ENCODE measurements at regions not wholly inside any gene's neighbourhood (a gene's known extent, or its start where the extent isn't known, plus 50 kb on each side); places are given as distances from the start of the nearest gene placed in this dataset.

GRCh38 chr4:34112573-34112972 is 2131.7 kb downstream of the ARAP2 start:
- in situ Hi-C loops (cut with MboI; ENCODE audit: low sequenced_read_pairs in 4 of 4): no loop called here
- intact Hi-C loops (cut with DNase I; ENCODE audit: low total_unique reads): no loop called here
- no peaks in the 10 kb centered on the region for H3K4me1 ChIP-seq
- TF ChIP-seq CTCF (IDR thresholded peaks at IDR 0.05 in 4 of 5, conservative IDR thresholded peaks at IDR 0.05 in 1 of 5): no peak
- no peak for TF ChIP-seq POLR2A (IDR thresholded peaks at IDR 0.05)
- no peaks in the 10 kb centered on the region for H3K9me3 ChIP-seq
- H3K4me3 ChIP-seq: no peak overlapping the region
- no peaks in the 10 kb centered on the region for H3K36me3 ChIP-seq
- no peak for DNase-seq
- no peak for ATAC-seq
- no peaks in the 10 kb centered on the region for H3K27me3 ChIP-seq
- H3K27ac ChIP-seq: no peak overlapping the region

- no peak for ATAC-seq
- no peak for DNase-seq
- H3K27me3 ChIP-seq: no peaks in the 10 kb centered on the region
- H3K9me3 ChIP-seq: no peaks in the 10 kb centered on the region
- intact Hi-C loops (cut with DNase I; ENCODE audit: low total_unique reads): no loop called here
- no peak overlapping the region for H3K27ac ChIP-seq
- H3K4me1 ChIP-seq: no peaks in the 10 kb centered on the region
- no peaks in the 10 kb centered on the region for H3K36me3 ChIP-seq
- TF ChIP-seq POLR2A (IDR thresholded peaks at IDR 0.05) (no peak), CTCF (IDR thresholded peaks at IDR 0.05 in 4 of 5, conservative IDR thresholded peaks at IDR 0.05 in 1 of 5) (no peak)
- in situ Hi-C loops (cut with MboI; ENCODE audit: low sequenced_read_pairs in 4 of 4): no loop called here
- H3K4me3 ChIP-seq: no peak overlapping the region
Measured at GRCh38 chr4:34138385-34138784, 2105.9 kb downstream of the ARAP2 start.

- H3K9me3 ChIP-seq: no peaks in the 10 kb centered on the region
- no peaks in the 10 kb centered on the region for H3K27me3 ChIP-seq
- DNase-seq (no peak), ATAC-seq (no peak)
- no peaks in the 10 kb centered on the region for H3K4me1 ChIP-seq
- H3K27ac ChIP-seq: no peak overlapping the region
- TF ChIP-seq POLR2A (IDR thresholded peaks at IDR 0.05) (no peak), CTCF (IDR thresholded peaks at IDR 0.05 in 4 of 5, conservative IDR thresholded peaks at IDR 0.05 in 1 of 5) (no peak)
- H3K36me3 ChIP-seq: no peaks in the 10 kb centered on the region
- no peak overlapping the region for H3K4me3 ChIP-seq
- in situ Hi-C loops (cut with MboI; ENCODE audit: low sequenced_read_pairs in 4 of 4) (no loop called here), intact Hi-C loops (cut with DNase I; ENCODE audit: low total_unique reads) (no loop called here)
Measured at GRCh38 chr4:34139346-34139745, 2105.0 kb downstream of the ARAP2 start.

GRCh38 chr4:34148322-34148908 is 2095.9 kb downstream of the ARAP2 start:
- Histone ChIP-seq H3K4me1 (no peaks in the 10 kb centered on the region), H3K4me3 (no peak overlapping the region), H3K9me3 (no peaks in the 10 kb centered on the region), H3K27ac (no peak overlapping the region), H3K27me3 (no peaks in the 10 kb centered on the region), H3K36me3 (no peaks in the 10 kb centered on the region)
- in situ Hi-C loops (cut with MboI; ENCODE audit: low sequenced_read_pairs in 4 of 4): no loop called here
- TF ChIP-seq CTCF (IDR thresholded peaks at IDR 0.05 in 4 of 5, conservative IDR thresholded peaks at IDR 0.05 in 1 of 5): no peak
- no peak for TF ChIP-seq POLR2A (IDR thresholded peaks at IDR 0.05)
- intact Hi-C loops (cut with DNase I; ENCODE audit: low total_unique reads): no loop called here
- ATAC-seq: no peak
- no peak for DNase-seq

GRCh38 chr4:34157547-34157946 is 2086.8 kb downstream of the ARAP2 start:
- in situ Hi-C loops (cut with MboI; ENCODE audit: low sequenced_read_pairs in 4 of 4) (no loop called here), intact Hi-C loops (cut with DNase I; ENCODE audit: low total_unique reads) (no loop called here)
- H3K27me3 ChIP-seq: no peaks in the 10 kb centered on the region
- ATAC-seq (no peak), DNase-seq (no peak)
- no peaks in the 10 kb centered on the region for H3K36me3 ChIP-seq
- no peak overlapping the region for H3K27ac ChIP-seq
- TF ChIP-seq CTCF (IDR thresholded peaks at IDR 0.05 in 4 of 5, conservative IDR thresholded peaks at IDR 0.05 in 1 of 5) (no peak), POLR2A (IDR thresholded peaks at IDR 0.05) (no peak)
- H3K9me3 ChIP-seq: no peaks in the 10 kb centered on the region
- H3K4me1 ChIP-seq: no peaks in the 10 kb centered on the region
- no peak overlapping the region for H3K4me3 ChIP-seq
